K562 (cell line): ENCODE measurements at regions not wholly inside any gene's neighbourhood (a gene's known extent, or its start where the extent isn't known, plus 50 kb on each side); places are given as distances from the start of the nearest gene placed in this dataset.

Source experiments
- ATAC-seq: fragments of 200-7000 bp; cut with Tn5 transposase; 3 replicates; pipeline ENCODE4 v1.9.1; 2020; ENCODE audit warnings: moderate library complexity
- BruUV-seq: library from RNA; stranded (reverse); fragments of 400-500 nt; replicated peaks from 2 replicates; lab custom pipeline; 2021; lab: Mats Ljungman, UMichigan
- CTCF ChIA-PET: fragments of 300-600 bp; formaldehyde crosslinking; extraction: SDS; loops from one replicate; lab custom pipeline; 2021; ENCODE audit warnings: low intra/inter-chr PET ratio; lab: Yijun Ruan, JAX
- POLR2A ChIA-PET: fragments of 300-600, 350-650 bp; sonication (Branson Sonifier 250); formaldehyde crosslinking; extraction: SDS; loops from one replicate; lab custom pipeline; 2021; ENCODE audit warnings: antibody characterized with exemption, inconsistent platforms; lab: Yijun Ruan, JAX
- DNase-seq, 4 experiments: peaks; one replicate each; pipeline versions ENCODE4 v3.0.0 to v3.0.0-alpha.2; 2011 to 2018; ENCODE audit warnings: low spot score in 3 of 4, mixed read lengths in 3 of 4; ENCODE audit errors: extremely low read depth in 1 of 4
- FAIRE-seq: peaks from 2 replicates; lab custom pipeline; 2011; peaks lifted over from hg19 to GRCh38; lab: Jason Lieb, UNC
- H2AFZ ChIP-seq: 2 replicates; pipeline ENCODE4 v1.6.0; 2011; ENCODE audit warnings: low read depth, low read length, control low read depth, inconsistent platforms
- H3K27ac ChIP-seq: fragments of 200-600 bp; 3 replicates; pipeline ENCODE4 v1.8.0; 2011; ENCODE audit warnings: low read depth, mild to moderate bottlenecking, control low read depth, inconsistent platforms, low read length, moderate library complexity, mixed read lengths; ENCODE audit errors: extremely low read depth
- H3K27me3 ChIP-seq, 2 experiments: fragments of 300-600 bp in 1 of 2; 2 replicates in 1 of 2; 3 replicates in 1 of 2; pipeline versions ENCODE4 v1.6.0 to v1.8.0; 2011; ENCODE audit warnings: inconsistent platforms in 2 of 2, low read length in 2 of 2, mild to moderate bottlenecking in 1 of 2, mixed read lengths in 1 of 2, moderate library complexity in 1 of 2; ENCODE audit not compliant: control insufficient read depth in 2 of 2, insufficient read depth in 2 of 2
- H3K36me3 ChIP-seq: fragments of 300-600 bp; 3 replicates; pipeline ENCODE4 v1.8.0; 2011; ENCODE audit warnings: mild to moderate bottlenecking, low read length, inconsistent platforms; ENCODE audit not compliant: control insufficient read depth, insufficient read depth
- H3K4me1 ChIP-seq, 2 experiments: fragments of 200-600 bp in 1 of 2; replicated peaks in 1 of 2; 2 replicates in 1 of 2; 3 replicates in 1 of 2; pipeline versions ENCODE4 v1.5.1 to v1.8.0; 2011; ENCODE audit warnings: inconsistent platforms in 2 of 2, low read length in 2 of 2, mild to moderate bottlenecking in 1 of 2, mixed read lengths in 1 of 2, moderate library complexity in 1 of 2; ENCODE audit not compliant: control insufficient read depth in 2 of 2, insufficient read depth in 2 of 2
- H3K4me2 ChIP-seq: 2 replicates; pipeline ENCODE4 v1.6.1; 2011; ENCODE audit warnings: low read length, control low read depth, inconsistent platforms, mixed read lengths; ENCODE audit not compliant: insufficient read depth
- H3K4me3 ChIP-seq: fragments of 200-600 bp; sonication (generic), shearing (Covaris generic); 2 replicates; pipeline ENCODE4 v1.5.1; 2016; ENCODE audit warnings: control low read depth, inconsistent platforms
- H3K79me2 ChIP-seq: fragments of 200-600 bp; 3 replicates; pipeline ENCODE4 v1.8.0; 2011; ENCODE audit warnings: low read length, inconsistent platforms; ENCODE audit not compliant: control insufficient read depth, insufficient read depth
- H3K9ac ChIP-seq, 2 experiments: 2 replicates each; pipeline versions ENCODE4 v1.6.0 to v1.6.1; 2011; ENCODE audit warnings: low read depth in 2 of 2, low read length in 2 of 2, control low read depth in 1 of 2, inconsistent platforms in 1 of 2, mild to moderate bottlenecking in 1 of 2, mixed read lengths in 1 of 2; ENCODE audit not compliant: insufficient read depth in 1 of 2
- H3K9me1 ChIP-seq: one replicate; pipeline ENCODE4 v1.6.0; 2011; ENCODE audit warnings: inconsistent platforms, mild to moderate bottlenecking, low read length, moderate library complexity; ENCODE audit not compliant: control insufficient read depth, insufficient read depth
- H3K9me3 ChIP-seq: replicated peaks from 2 replicates; pipeline ENCODE4 v1.5.1; 2011; ENCODE audit warnings: low read depth, low read length, inconsistent platforms; ENCODE audit not compliant: control insufficient read depth, insufficient read depth
- H4K20me1 ChIP-seq: replicated peaks from 2 replicates; pipeline ENCODE4 v1.6.1; 2011; ENCODE audit warnings: low read length, inconsistent platforms, mixed read lengths; ENCODE audit not compliant: control insufficient read depth, insufficient read depth
- BRF2 ChIP-seq: IDR thresholded peaks from 3 replicates; pipeline ENCODE4 v1.6.1; 2011; ENCODE audit warnings: borderline replicate concordance, mild to moderate bottlenecking; ENCODE audit not compliant: insufficient read length, insufficient read depth
- HMG20A ChIP-seq: fragments of 450-650 bp; formaldehyde crosslinking; conservative IDR thresholded peaks from 2 replicates; pipeline ENCODE4 v1.4.0; 2020; ENCODE audit warnings: mild to moderate bottlenecking, mixed read lengths
- JUND ChIP-seq, 2 experiments: IDR thresholded peaks; 2 replicates in 1 of 2; 3 replicates in 1 of 2; pipeline ENCODE4 v1.6.1; 2011; ENCODE audit warnings: borderline replicate concordance in 2 of 2, low read depth in 2 of 2, low read length in 2 of 2, improper control_type of control experiment in 1 of 2, missing biosample characterization in 1 of 2, missing genetic modification characterization in 1 of 2, missing genetic modification reagents in 1 of 2
- MYBL2 ChIP-seq, 2 experiments: fragments of 450-650 bp in 1 of 2; sonication (generic) in 1 of 2; formaldehyde crosslinking in 1 of 2; IDR thresholded peaks; 2 replicates each; pipeline versions ENCODE4 v1.6.1 to v1.8.1; 2017 to 2022; ENCODE audit warnings: borderline replicate concordance in 1 of 2, inconsistent platforms in 1 of 2, low read depth in 1 of 2, mild to moderate bottlenecking in 1 of 2, missing genetic modification reagents in 1 of 2, moderate library complexity in 1 of 2
- PREB ChIP-seq: sonication (generic); formaldehyde crosslinking; IDR thresholded peaks from 2 replicates; pipeline ENCODE4 v1.8.1; 2023; ENCODE audit warnings: mild to moderate bottlenecking, missing genetic modification reagents
- SLC30A9 ChIP-seq: fragments of 250-450 bp; sonication (Bioruptor Pico); IDR thresholded peaks from 2 replicates; pipeline ENCODE4 v1.8.0; 2022; ENCODE audit warnings: mild to moderate bottlenecking, moderate library complexity
- STAG1 ChIP-seq: sonication (generic); formaldehyde crosslinking; IDR thresholded peaks from 2 replicates; pipeline ENCODE4 v1.5.0; 2020; ENCODE audit warnings: missing genetic modification reagents, borderline replicate concordance
- ZBTB11 ChIP-seq, 3 experiments: fragments of 200-800 bp in 1 of 3; fragments of 250-450 bp in 1 of 3; fragments of 450-650 bp in 1 of 3; sonication (Bioruptor Pico) in 1 of 3; sonication (Bioruptor generic) in 1 of 3; formaldehyde crosslinking in 1 of 3; IDR thresholded peaks; 2 replicates each; pipeline versions ENCODE4 v1.6.1 to v1.8.0; 2016 to 2022; ENCODE audit warnings: mild to moderate bottlenecking in 2 of 3, missing genetic modification characterization in 2 of 3, missing compliant biosample characterization in 1 of 3, moderate library complexity in 1 of 3
- ZKSCAN3 ChIP-seq: fragments of 250-450 bp; sonication (Bioruptor Pico); IDR thresholded peaks from 2 replicates; pipeline ENCODE4 v1.4.0; 2020
- ZNF384 ChIP-seq: IDR thresholded peaks from 2 replicates; pipeline ENCODE4 v1.6.1; 2012; ENCODE audit warnings: low read depth, low read length, improper control_type of control experiment
- WGBS: fragments of 100-300 bp; shearing (Covaris generic); methylation state at CpG from one replicate; pipeline ENCODE4 v1.1.6; 2016; ENCODE audit warnings: low coverage, mixed read lengths; ENCODE audit not compliant: insufficient coverage; ENCODE audit errors: missing lambda C conversion rate; 5-methylcytosine and 5-hydroxymethylcytosine counted together
- in situ Hi-C: fragments of 300-500 bp; cut with MboI; formaldehyde crosslinking; loops from 4 replicates; pipeline ENCODE4 v1.15.0; 2018; ENCODE audit warnings: inconsistent platforms, mixed read lengths
- intact Hi-C: fragments of 100-400 bp; cut with micrococcal nuclease; formaldehyde crosslinking; loops from 2 replicates; pipeline ENCODE4 v1.14.2; 2022

- Histone ChIP-seq H3K36me3 (no peaks in the 10 kb centered on the region), H4K20me1 (no peaks in the 10 kb centered on the region), H3K4me1 (no peaks in the 10 kb centered on the region), H3K9me1 (no peaks in the 10 kb centered on the region), H3K4me2 (no peak overlapping the region), H3K27ac (no peak overlapping the region), H3K9me3 (no peaks in the 10 kb centered on the region), H3K79me2 (no peaks in the 10 kb centered on the region), H3K27me3 (no peaks in the 10 kb centered on the region), H2AFZ (no peak overlapping the region), H3K4me3 (no peak overlapping the region), H3K9ac (no peak overlapping the region)
- 2% methylated on average over 3 of the region's 3 CpGs for WGBS
- POLR2A ChIA-PET: interaction anchor here (1.4 kb wide), 1 partner anchor 14 kb away, joined by 6 read pairs; no protein-coding TSS in a partner anchor
- FAIRE-seq (no peak), DNase-seq (no peak), ATAC-seq (no peak)
- intact Hi-C loops: no loop called here
- in situ Hi-C loops: no loop called here
- no TSS peak for BruUV-seq
- CTCF ChIA-PET: no interaction called here
- TF ChIP-seq STAG1 (no peak), ZBTB11 (CRISPR knock-in tag; IDR thresholded peaks at IDR 0.05) (no peak), BRF2 (no peak), MYBL2 (IDR thresholded peaks at IDR 0.05; ENCODE audit: low read depth) (no peak), MYBL2 (CRISPR knock-in tag; IDR thresholded peaks at IDR 0.05; ENCODE audit: borderline replicate concordance) (no peak), ZNF384 (no peak), HMG20A (CRISPR knock-in tag) (no peak), SLC30A9 (CRISPR knock-in tag) (no peak), ZKSCAN3 (CRISPR knock-in tag) (no peak), PREB (CRISPR knock-in tag) (no peak), JUND (IDR thresholded peaks at IDR 0.05; ENCODE audit: borderline replicate concordance, low read depth, low read length) (no peak), JUND (tag; IDR thresholded peaks at IDR 0.05; ENCODE audit: borderline replicate concordance, low read depth, low read length) (no peak)
These were observed 63.1 kb upstream of the DPT start for GRCh38 chr1:168792142-168792541.
